Panc1 (cell line): ENCODE measurements at regions not wholly inside any gene's neighbourhood (a gene's known extent, or its start where the extent isn't known, plus 50 kb on each side); places are given as distances from the start of the nearest gene placed in this dataset.

Source experiments
- ATAC-seq: fragments of 200-7000 bp; cut with Tn5 transposase; 2 replicates; pipeline ENCODE4 v1.9.1; 2020; ENCODE audit warnings: mild to moderate bottlenecking, moderate library complexity
- BruUV-seq: library from RNA; stranded (reverse); fragments of 400-500 nt; replicated peaks from 2 replicates; lab custom pipeline; 2021; lab: Mats Ljungman, UMichigan
- CTCF ChIA-PET: fragments of 300-600 bp; sonication (Branson Sonifier 250); formaldehyde crosslinking; loops from one replicate; lab custom pipeline; 2022; ENCODE audit warnings: antibody characterized with exemption; lab: Charles Lee
- POLR2A ChIA-PET: fragments of 300-600 bp; sonication (Branson Sonifier 250); formaldehyde crosslinking; loops from one replicate; lab custom pipeline; 2022; ENCODE audit warnings: antibody characterized with exemption; lab: Charles Lee
- DNase-seq: peaks from one replicate; pipeline ENCODE4 v3.0.0-alpha.2; 2010; ENCODE audit warnings: low read depth, low spot score
- H3K27ac ChIP-seq: 2 replicates; pipeline ENCODE4 v1.5.1; 2011; ENCODE audit warnings: mild to moderate bottlenecking, low read length, inconsistent platforms
- H3K27me3 ChIP-seq: fragments of 200-500 bp; sonication (Bioruptor generic); 2 replicates; pipeline ENCODE4 v1.6.0; 2014; ENCODE audit warnings: low read length, inconsistent platforms; ENCODE audit not compliant: control insufficient read depth, insufficient read depth
- H3K36me3 ChIP-seq: fragments of 200-500 bp; sonication (Bioruptor generic); 2 replicates; pipeline ENCODE4 v1.5.1; 2014; ENCODE audit warnings: inconsistent platforms, mild to moderate bottlenecking, low read length, moderate library complexity; ENCODE audit not compliant: control insufficient read depth, insufficient read depth
- H3K4me1 ChIP-seq: 2 replicates; pipeline ENCODE4 v1.5.1; 2011; ENCODE audit warnings: inconsistent platforms, mild to moderate bottlenecking, low read length, moderate library complexity; ENCODE audit not compliant: control insufficient read depth, insufficient read depth
- H3K4me3 ChIP-seq, 2 experiments: 2 replicates each; pipeline ENCODE4 v1.5.1; 2011 to 2012; ENCODE audit warnings: low read depth in 2 of 2, low read length in 2 of 2, mild to moderate bottlenecking in 2 of 2, inconsistent platforms in 1 of 2, moderate library complexity in 1 of 2
- H3K9me3 ChIP-seq: fragments of 200-500 bp; sonication (Bioruptor generic); 2 replicates; pipeline ENCODE4 v1.5.1; 2014; ENCODE audit warnings: low read depth, mild to moderate bottlenecking, inconsistent platforms, low read length, moderate library complexity; ENCODE audit not compliant: control insufficient read depth, insufficient read depth
- CTCF ChIP-seq: fragments of 450-650 bp; IDR thresholded peaks from 2 replicates; pipeline ENCODE4 v1.5.1; 2017; ENCODE audit warnings: mild to moderate bottlenecking
- POLR2AphosphoS5 ChIP-seq: IDR thresholded peaks from 2 replicates; pipeline ENCODE4 v1.6.1; 2012; ENCODE audit warnings: mild to moderate bottlenecking, low read depth, low read length, moderate library complexity
- REST ChIP-seq, 2 experiments: IDR thresholded peaks; 2 replicates each; pipeline ENCODE4 v1.6.1; 2011 to 2012; ENCODE audit warnings: low read depth in 2 of 2, control low read depth in 1 of 2, low read length in 1 of 2, mild to moderate bottlenecking in 1 of 2, moderate library complexity in 1 of 2; ENCODE audit not compliant: insufficient read depth in 1 of 2
- SIN3A ChIP-seq: IDR thresholded peaks from 2 replicates; pipeline ENCODE4 v1.6.1; 2012; ENCODE audit warnings: low read depth, mild to moderate bottlenecking, low read length, moderate library complexity, borderline replicate concordance; ENCODE audit not compliant: insufficient read depth
- TCF7L2 ChIP-seq: IDR thresholded peaks from 2 replicates; pipeline ENCODE4 v1.6.1; 2011; ENCODE audit warnings: mild to moderate bottlenecking, low read depth, low read length, inconsistent platforms
- in situ Hi-C: cut with HindIII; loops from 2 replicates; pipeline ENCODE4 v1.10.0; 2016; ENCODE audit warnings: low sequenced_read_pairs, low pct_unique_long_range_greater_than_20kb
- intact Hi-C: fragments of 100-400 bp; cut with micrococcal nuclease; formaldehyde crosslinking; loops from one replicate; pipeline ENCODE4 v1.10.0; 2022; ENCODE audit not compliant: unreplicated experiment

GRCh38 chr1:58062635-58063034 lies 483.9 kb downstream of the OMA1 start:
- BruUV-seq = no TSS peak
- ATAC-seq (no peak), DNase-seq (no peak)
- H3K4me3 ChIP-seq = no peak overlapping the region
- CTCF ChIA-PET = no interaction called here
- no peaks in the 10 kb centered on the region for H3K27me3 ChIP-seq
- intact Hi-C loops (no loop called here), in situ Hi-C loops (no loop called here)
- no peak overlapping the region for H3K27ac ChIP-seq
- H3K4me1 ChIP-seq = no peaks in the 10 kb centered on the region
- no peaks in the 10 kb centered on the region for H3K9me3 ChIP-seq
- TF ChIP-seq CTCF = no peak
- no peak for TF ChIP-seq POLR2AphosphoS5
- TF ChIP-seq REST (IDR thresholded peaks at IDR 0.05; ENCODE audit: insufficient read depth in 1 of 2, low read depth in 2 of 2, low read length in 1 of 2) = no peak
- no peak for TF ChIP-seq SIN3A
- TF ChIP-seq TCF7L2 = no peak
- POLR2A ChIA-PET = no interaction called here
- H3K36me3 ChIP-seq = no peaks in the 10 kb centered on the region

- TF ChIP-seq SIN3A (no peak), POLR2AphosphoS5 (no peak), TCF7L2 (no peak), REST (IDR thresholded peaks at IDR 0.05; ENCODE audit: insufficient read depth in 1 of 2, low read depth in 2 of 2, low read length in 1 of 2) (no peak), CTCF (no peak)
- in situ Hi-C loops (no loop called here), intact Hi-C loops (no loop called here)
- ATAC-seq (no peak), DNase-seq (no peak)
- H3K4me3 ChIP-seq = no peak overlapping the region
- POLR2A ChIA-PET = no interaction called here
- no peaks in the 10 kb centered on the region for H3K27me3 ChIP-seq
- no peaks in the 10 kb centered on the region for H3K4me1 ChIP-seq
- CTCF ChIA-PET = no interaction called here
- no TSS peak for BruUV-seq
- H3K27ac ChIP-seq = no peak overlapping the region
- H3K36me3 ChIP-seq = no peaks in the 10 kb centered on the region
- no peaks in the 10 kb centered on the region for H3K9me3 ChIP-seq
Measured at GRCh38 chr1:58060559-58061170, 485.9 kb downstream of the OMA1 start.
